ENCODE measurements at regions not wholly inside any gene's neighbourhood (a gene's known extent, or its start where the extent isn't known, plus 50 kb on each side); places are given as distances from the start of the nearest gene placed in this dataset.
"Not testable (repeated sequence)": the region's sequence is repeated elsewhere in the genome, so short reads cannot be mapped to it uniquely, and the experiment has no call there.

DNA sequence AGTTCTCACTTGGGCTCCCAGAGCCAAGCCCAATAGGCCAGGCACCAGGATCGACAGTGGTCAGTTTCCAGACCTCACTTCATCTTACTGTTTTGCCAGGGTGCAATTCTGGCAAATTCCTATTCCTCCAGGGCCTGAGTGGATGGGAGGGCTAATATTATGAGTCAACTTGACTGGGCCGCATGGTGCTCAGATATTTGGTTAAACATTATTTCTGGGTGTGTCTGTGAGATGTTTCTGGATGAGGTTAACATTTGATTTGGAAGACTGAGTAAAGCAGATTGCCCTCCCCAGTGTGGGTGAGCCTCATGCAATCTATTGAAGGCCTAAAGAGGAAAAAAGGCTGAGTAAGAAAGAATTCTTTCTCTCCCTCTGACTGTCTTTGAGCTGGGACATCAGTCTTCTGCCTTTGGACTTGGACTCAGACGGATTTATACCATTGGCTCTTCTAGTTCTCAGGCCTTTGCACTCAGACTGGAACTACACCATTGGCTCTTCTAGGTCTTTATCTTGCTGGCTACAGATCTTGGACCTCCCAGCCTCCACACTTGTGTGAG, 132.9 kb upstream of the ZBED5 start:
- peaks cover 2% of the 10 kb centered on the region for H3K27me3 Mint-ChIP-seq (ENCODE audit: insufficient read depth)
- no peaks in the 10 kb centered on the region for H3K9me3 Mint-ChIP-seq
- intact Hi-C loops (cut with micrococcal nuclease) = no loop called here
- H3K4me3 Mint-ChIP-seq = no peak overlapping the region
- DNase-seq (ENCODE audit: low spot score) = no peak
- H3K27ac Mint-ChIP-seq = no peak overlapping the region
- no peaks in the 10 kb centered on the region for H3K4me1 Mint-ChIP-seq (ENCODE audit: low read depth)
- H3K36me3 Mint-ChIP-seq (ENCODE audit: low read depth) = no peaks in the 10 kb centered on the region

GRCh38 chr11:10990160-10990559, 132.3 kb upstream of the ZBED5 start:
- Mint-ChIP-seq H3K4me1 (ENCODE audit: low read depth) (no peaks in the 10 kb centered on the region), H3K4me3 (no peak overlapping the region), H3K27ac (no peak overlapping the region), H3K27me3 (ENCODE audit: insufficient read depth) (peaks cover 2% of the 10 kb centered on the region), H3K9me3 (no peaks in the 10 kb centered on the region), H3K36me3 (ENCODE audit: low read depth) (no peaks in the 10 kb centered on the region)
- no peak for DNase-seq (ENCODE audit: low spot score)
- intact Hi-C loops (cut with micrococcal nuclease) = no loop called here

GRCh38 chr11:10986006-10986405, 128.2 kb upstream of the ZBED5 start:
- H3K9me3 Mint-ChIP-seq = no peaks in the 10 kb centered on the region
- H3K27ac Mint-ChIP-seq = no peak overlapping the region
- no peak for DNase-seq (ENCODE audit: low spot score)
- H3K4me3 Mint-ChIP-seq = no peak overlapping the region
- H3K27me3 Mint-ChIP-seq (ENCODE audit: insufficient read depth) = peaks cover 6% of the 10 kb centered on the region
- H3K4me1 Mint-ChIP-seq (ENCODE audit: low read depth) = no peaks in the 10 kb centered on the region
- intact Hi-C loops (cut with micrococcal nuclease) = no loop called here
- H3K36me3 Mint-ChIP-seq (ENCODE audit: low read depth) = no peaks in the 10 kb centered on the region

DNA sequence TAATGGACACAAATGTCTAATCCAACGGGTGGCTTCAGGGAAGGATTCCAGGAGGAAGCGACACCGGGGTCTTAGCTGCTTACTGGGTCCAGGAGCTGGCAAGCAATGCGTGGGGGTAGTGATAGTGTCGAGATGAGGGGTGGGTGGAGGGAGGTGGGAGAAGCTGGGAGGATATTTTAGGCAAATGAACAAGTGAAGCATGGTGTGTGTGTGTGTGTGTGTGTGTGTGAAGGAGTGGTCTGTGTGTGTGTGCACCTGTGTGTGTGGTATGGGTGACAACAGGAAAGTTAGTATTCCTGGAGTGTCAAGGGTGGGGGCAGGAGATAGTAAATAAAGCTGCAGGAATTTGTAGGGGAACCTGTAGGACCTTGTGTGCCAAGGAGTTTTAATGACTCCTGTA, 126.9 kb upstream of the ZBED5 start:
- no peaks in the 10 kb centered on the region for H3K9me3 Mint-ChIP-seq
- no peak overlapping the region for H3K27ac Mint-ChIP-seq
- no peaks in the 10 kb centered on the region for H3K4me1 Mint-ChIP-seq (ENCODE audit: low read depth)
- intact Hi-C loops (cut with micrococcal nuclease) = no loop called here
- H3K4me3 Mint-ChIP-seq = no peak overlapping the region
- peaks cover 8% of the 10 kb centered on the region for H3K27me3 Mint-ChIP-seq (ENCODE audit: insufficient read depth)
- DNase-seq (ENCODE audit: low spot score) = no peak
- H3K36me3 Mint-ChIP-seq (ENCODE audit: low read depth) = no peaks in the 10 kb centered on the region

DNA sequence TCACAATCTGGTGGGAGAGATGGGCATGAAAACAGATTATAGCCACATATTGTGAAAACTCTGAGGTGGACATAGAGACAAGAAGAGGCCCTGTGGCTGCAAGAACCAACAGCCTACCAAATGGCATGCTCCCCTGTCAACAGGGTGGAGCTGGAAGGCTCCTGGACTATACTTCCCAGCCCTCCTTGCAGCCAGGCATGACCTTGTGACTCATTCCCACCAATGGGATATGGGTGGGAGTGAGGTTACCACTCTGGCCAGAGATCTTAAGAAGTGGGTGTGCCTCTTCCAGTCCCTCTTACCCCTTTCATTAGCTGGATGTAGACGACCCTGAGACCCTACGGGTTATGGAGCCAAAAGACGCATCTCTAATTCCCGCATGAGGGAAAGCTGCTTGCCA, 126.4 kb upstream of the ZBED5 start:
- Mint-ChIP-seq H3K36me3 (ENCODE audit: low read depth) (no peaks in the 10 kb centered on the region), H3K9me3 (no peaks in the 10 kb centered on the region), H3K27ac (no peak overlapping the region), H3K4me1 (ENCODE audit: low read depth) (no peaks in the 10 kb centered on the region), H3K27me3 (ENCODE audit: insufficient read depth) (peaks cover 10% of the 10 kb centered on the region), H3K4me3 (no peak overlapping the region)
- DNase-seq (ENCODE audit: low spot score) = no peak
- intact Hi-C loops (cut with micrococcal nuclease) = no loop called here

DNA sequence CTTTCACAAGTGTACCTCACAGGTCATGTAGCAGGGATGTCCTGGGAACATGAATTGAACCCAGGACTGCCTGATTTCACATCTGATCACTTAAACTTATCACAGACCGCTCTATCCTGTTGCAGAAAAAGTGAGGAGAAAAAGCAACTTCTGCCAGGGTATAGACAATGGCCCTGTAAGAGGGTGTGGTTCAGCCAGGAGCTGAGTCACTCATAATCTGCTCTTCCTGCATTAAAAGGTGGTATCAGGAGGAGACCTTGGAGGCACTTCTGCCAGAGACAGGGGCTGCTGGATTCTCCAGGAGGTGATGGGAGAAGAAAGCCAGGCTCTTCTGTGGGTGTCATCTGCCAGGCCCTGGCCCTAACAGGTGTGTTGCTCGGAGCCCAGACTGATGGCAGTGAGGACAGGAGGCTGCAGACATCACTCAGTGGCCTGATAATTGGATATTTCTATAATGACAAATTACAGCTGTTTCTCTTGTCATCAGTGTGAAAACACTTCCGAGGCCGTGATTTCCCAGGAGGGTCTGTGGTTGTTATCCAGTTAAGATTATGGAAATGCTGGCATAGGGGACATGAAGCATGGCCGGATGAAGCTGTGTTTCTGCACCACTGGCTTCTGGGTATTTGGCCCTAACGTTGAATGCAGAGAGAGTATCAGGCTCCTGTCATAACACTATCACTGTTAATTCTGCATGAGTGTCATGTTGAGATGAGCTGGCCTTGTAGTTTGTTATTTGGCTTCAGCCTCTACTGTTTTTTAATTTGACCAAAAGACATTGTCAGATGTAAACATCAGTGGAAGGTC, 125.1 kb upstream of the ZBED5 start:
- peaks cover 15% of the 10 kb centered on the region for H3K27me3 Mint-ChIP-seq (ENCODE audit: insufficient read depth)
- no peak for DNase-seq (ENCODE audit: low spot score)
- H3K27ac Mint-ChIP-seq = no peak overlapping the region
- no peaks in the 10 kb centered on the region for H3K9me3 Mint-ChIP-seq
- no peak overlapping the region for H3K4me3 Mint-ChIP-seq
- intact Hi-C loops (cut with micrococcal nuclease) = no loop called here
- no peaks in the 10 kb centered on the region for H3K36me3 Mint-ChIP-seq (ENCODE audit: low read depth)
- no peaks in the 10 kb centered on the region for H3K4me1 Mint-ChIP-seq (ENCODE audit: low read depth)

DNA sequence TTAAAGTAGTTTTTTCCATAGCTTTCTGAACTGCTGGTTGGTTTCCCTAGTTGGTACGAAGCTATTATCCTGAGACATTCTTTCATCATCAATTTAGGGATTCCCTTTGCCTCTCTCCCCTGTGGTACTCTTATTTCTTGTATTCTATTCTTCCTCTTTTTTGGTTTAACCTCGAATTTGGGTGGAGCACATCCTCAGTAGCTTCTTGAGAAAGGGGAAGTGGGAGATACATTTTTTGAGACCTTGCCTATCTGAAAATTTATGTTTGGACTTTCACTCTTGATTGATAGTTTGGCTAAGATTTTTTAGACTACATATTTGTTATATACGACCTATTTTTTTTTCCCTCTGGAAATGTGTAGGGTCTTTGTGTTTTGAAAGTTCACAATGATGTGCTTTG, 121.7 kb upstream of the ZBED5 start:
- Mint-ChIP-seq H3K4me3 (no peak overlapping the region), H3K9me3 (no peaks in the 10 kb centered on the region), H3K27me3 (ENCODE audit: insufficient read depth) (peaks cover 15% of the 10 kb centered on the region), H3K4me1 (ENCODE audit: low read depth) (no peaks in the 10 kb centered on the region), H3K27ac (no peak overlapping the region), H3K36me3 (ENCODE audit: low read depth) (no peaks in the 10 kb centered on the region)
- intact Hi-C loops (cut with micrococcal nuclease) = no loop called here
- no peak for DNase-seq (ENCODE audit: low spot score)

DNA sequence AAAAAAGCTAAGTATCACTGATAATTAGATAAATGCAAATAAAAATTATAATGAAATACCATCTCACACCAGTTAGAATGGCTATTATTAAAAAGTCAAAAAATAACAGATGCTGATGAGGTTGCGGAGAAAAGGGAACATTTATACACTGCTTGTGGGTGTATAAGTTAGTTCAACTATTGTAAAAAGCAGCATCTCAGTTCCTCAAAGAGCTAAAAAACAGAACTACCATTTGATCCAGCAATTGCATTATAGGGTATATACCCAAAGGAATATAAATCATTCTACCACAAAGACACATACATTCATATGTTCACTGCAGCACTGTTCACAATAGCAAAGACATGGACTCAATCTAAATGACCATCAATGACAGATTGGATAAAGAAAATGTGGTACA, 120.3 kb upstream of the ZBED5 start:
- H3K27me3 Mint-ChIP-seq (ENCODE audit: insufficient read depth) = peaks cover 15% of the 10 kb centered on the region
- no peak overlapping the region for H3K4me3 Mint-ChIP-seq
- no peak overlapping the region for H3K27ac Mint-ChIP-seq
- no peaks in the 10 kb centered on the region for H3K4me1 Mint-ChIP-seq (ENCODE audit: low read depth)
- intact Hi-C loops (cut with micrococcal nuclease) = no loop called here
- no peaks in the 10 kb centered on the region for H3K9me3 Mint-ChIP-seq
- no peaks in the 10 kb centered on the region for H3K36me3 Mint-ChIP-seq (ENCODE audit: low read depth)
- DNase-seq (ENCODE audit: low spot score) = no peak

DNA sequence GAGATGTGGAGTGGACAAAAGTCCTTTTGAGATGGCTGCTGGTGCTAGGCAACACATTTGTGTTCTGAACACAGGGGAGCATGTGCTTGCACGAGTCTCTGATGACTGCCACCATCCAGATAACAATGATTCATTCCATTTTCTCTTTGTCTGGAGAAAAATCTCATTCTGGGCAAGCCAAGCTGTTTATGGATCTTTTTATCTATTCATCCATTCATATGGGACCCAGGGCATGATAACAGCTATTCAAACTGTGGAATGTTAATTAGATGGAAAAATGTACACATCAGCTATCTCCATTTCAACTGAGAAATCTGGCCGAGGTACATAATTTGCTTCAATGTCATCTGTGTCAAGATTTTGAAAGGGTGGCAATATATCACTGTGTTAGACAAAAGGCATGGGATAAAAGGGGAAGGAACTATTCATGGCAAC, 117.5 kb upstream of the ZBED5 start:
- H3K4me3 Mint-ChIP-seq = no peak overlapping the region
- no peak overlapping the region for H3K27ac Mint-ChIP-seq
- H3K36me3 Mint-ChIP-seq (ENCODE audit: low read depth) = no peaks in the 10 kb centered on the region
- no peaks in the 10 kb centered on the region for H3K9me3 Mint-ChIP-seq
- no peaks in the 10 kb centered on the region for H3K4me1 Mint-ChIP-seq (ENCODE audit: low read depth)
- intact Hi-C loops (cut with micrococcal nuclease) = no loop called here
- peaks cover 14% of the 10 kb centered on the region for H3K27me3 Mint-ChIP-seq (ENCODE audit: insufficient read depth)
- DNase-seq (ENCODE audit: low spot score) = no peak

- Mint-ChIP-seq H3K36me3 (ENCODE audit: low read depth) (no peaks in the 10 kb centered on the region), H3K4me1 (ENCODE audit: low read depth) (no peaks in the 10 kb centered on the region), H3K27ac (no peak overlapping the region), H3K27me3 (ENCODE audit: insufficient read depth) (peaks cover 5% of the 10 kb centered on the region), H3K9me3 (no peaks in the 10 kb centered on the region), H3K4me3 (no peak overlapping the region)
- intact Hi-C loops (cut with micrococcal nuclease) = no loop called here
- DNase-seq (ENCODE audit: low spot score) = no peak
These were observed 115.6 kb upstream of the ZBED5 start for GRCh38 chr11:10973416-10973815.

DNA sequence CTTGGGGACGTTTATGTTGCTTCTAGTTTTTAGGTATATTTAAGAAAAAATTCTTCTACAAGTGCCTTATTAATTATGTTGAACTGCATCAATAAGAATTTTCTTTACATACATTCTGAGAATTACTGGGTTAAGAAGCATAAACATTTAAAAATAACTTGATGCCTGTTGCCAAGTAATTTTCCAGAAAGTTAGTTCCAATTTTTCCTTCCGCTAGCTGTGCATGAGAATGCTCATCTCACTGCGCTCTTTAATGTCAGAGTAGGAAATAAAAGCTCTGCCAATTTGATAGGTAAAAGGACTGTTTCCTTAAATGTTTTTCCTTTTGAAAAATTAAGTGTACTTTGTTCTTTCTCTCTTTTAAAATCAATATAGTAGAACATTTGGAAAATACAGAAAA, 113.1 kb upstream of the ZBED5 start:
- Mint-ChIP-seq H3K27ac (no peak overlapping the region), H3K4me1 (ENCODE audit: low read depth) (no peaks in the 10 kb centered on the region), H3K9me3 (no peaks in the 10 kb centered on the region), H3K36me3 (ENCODE audit: low read depth) (no peaks in the 10 kb centered on the region), H3K27me3 (ENCODE audit: insufficient read depth) (peaks cover 5% of the 10 kb centered on the region), H3K4me3 (no peak overlapping the region)
- no peak for DNase-seq (ENCODE audit: low spot score)
- intact Hi-C loops (cut with micrococcal nuclease) = no loop called here

DNA sequence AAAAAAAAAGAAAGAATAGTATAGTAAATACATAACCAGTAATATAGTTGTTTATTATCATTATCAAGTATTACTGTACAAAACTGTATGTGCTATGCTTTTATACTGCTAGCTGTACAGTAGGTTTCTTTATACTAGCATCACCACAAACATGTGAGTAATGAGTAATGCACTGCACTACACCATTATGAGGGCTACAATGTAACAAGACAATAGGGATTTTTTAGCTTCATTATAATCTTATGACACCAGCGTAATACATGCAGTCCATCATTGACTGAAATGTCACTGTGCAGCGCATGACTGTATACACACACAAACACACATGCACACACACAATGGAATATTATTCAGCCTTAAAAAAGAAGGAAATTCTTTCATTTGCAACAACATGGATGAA, 111.5 kb upstream of the ZBED5 start:
- H3K27me3 Mint-ChIP-seq (ENCODE audit: insufficient read depth) = peaks cover 5% of the 10 kb centered on the region
- intact Hi-C loops (cut with micrococcal nuclease) = no loop called here

GRCh38 chr11:10956884-10957283, 99.0 kb upstream of the ZBED5 start:
- H3K9me3 Mint-ChIP-seq; H3K36me3 Mint-ChIP-seq (ENCODE audit: low read depth); H3K27ac Mint-ChIP-seq; H3K4me3 Mint-ChIP-seq; intact Hi-C loops (cut with micrococcal nuclease); H3K27me3 Mint-ChIP-seq (ENCODE audit: insufficient read depth); DNase-seq (ENCODE audit: low spot score); H3K4me1 Mint-ChIP-seq (ENCODE audit: low read depth): not testable (repeated sequence)

More for the DNA sequence above, 111.5 kb upstream of the ZBED5 start:
- H3K36me3 Mint-ChIP-seq (ENCODE audit: low read depth) = no peaks in the 10 kb centered on the region
- no peak for DNase-seq (ENCODE audit: low spot score)
- H3K4me1 Mint-ChIP-seq (ENCODE audit: low read depth) = no peaks in the 10 kb centered on the region
- peaks cover 3% of the 10 kb centered on the region for H3K9me3 Mint-ChIP-seq
- no peak overlapping the region for H3K4me3 Mint-ChIP-seq
- no peak overlapping the region for H3K27ac Mint-ChIP-seq

GRCh38 chr11:10955616-10956015, 97.8 kb upstream of the ZBED5 start:
- DNase-seq (ENCODE audit: low spot score) = no peak
- peaks cover 8% of the 10 kb centered on the region for H3K27me3 Mint-ChIP-seq (ENCODE audit: insufficient read depth)
- intact Hi-C loops (cut with micrococcal nuclease) = no loop called here
- H3K27ac Mint-ChIP-seq = no peak overlapping the region
- H3K9me3 Mint-ChIP-seq = peaks cover 5% of the 10 kb centered on the region
- H3K4me1 Mint-ChIP-seq (ENCODE audit: low read depth) = no peaks in the 10 kb centered on the region
- H3K4me3 Mint-ChIP-seq = no peak overlapping the region
- no peaks in the 10 kb centered on the region for H3K36me3 Mint-ChIP-seq (ENCODE audit: low read depth)
